ENCODE measurements at regions not wholly inside any gene's neighbourhood (a gene's known extent, or its start where the extent isn't known, plus 50 kb on each side); places are given as distances from the start of the nearest gene placed in this dataset.
"Not testable (repeated sequence)": the region's sequence is repeated elsewhere in the genome, so short reads cannot be mapped to it uniquely, and the experiment has no call there.

- Mint-ChIP-seq H3K4me1 (ENCODE audit: low read depth) (peaks cover 6% of the 10 kb centered on the region), H3K9me3 (no peaks in the 10 kb centered on the region), H3K4me3 (no peak overlapping the region), H3K36me3 (ENCODE audit: low read depth) (no peaks in the 10 kb centered on the region), H3K27me3 (no peaks in the 10 kb centered on the region), H3K27ac (no peak overlapping the region)
- no peak overlapping the region for H3K4me3 ChIP-seq (ENCODE audit: low read length)
- TF ChIP-seq, protein P1, sequence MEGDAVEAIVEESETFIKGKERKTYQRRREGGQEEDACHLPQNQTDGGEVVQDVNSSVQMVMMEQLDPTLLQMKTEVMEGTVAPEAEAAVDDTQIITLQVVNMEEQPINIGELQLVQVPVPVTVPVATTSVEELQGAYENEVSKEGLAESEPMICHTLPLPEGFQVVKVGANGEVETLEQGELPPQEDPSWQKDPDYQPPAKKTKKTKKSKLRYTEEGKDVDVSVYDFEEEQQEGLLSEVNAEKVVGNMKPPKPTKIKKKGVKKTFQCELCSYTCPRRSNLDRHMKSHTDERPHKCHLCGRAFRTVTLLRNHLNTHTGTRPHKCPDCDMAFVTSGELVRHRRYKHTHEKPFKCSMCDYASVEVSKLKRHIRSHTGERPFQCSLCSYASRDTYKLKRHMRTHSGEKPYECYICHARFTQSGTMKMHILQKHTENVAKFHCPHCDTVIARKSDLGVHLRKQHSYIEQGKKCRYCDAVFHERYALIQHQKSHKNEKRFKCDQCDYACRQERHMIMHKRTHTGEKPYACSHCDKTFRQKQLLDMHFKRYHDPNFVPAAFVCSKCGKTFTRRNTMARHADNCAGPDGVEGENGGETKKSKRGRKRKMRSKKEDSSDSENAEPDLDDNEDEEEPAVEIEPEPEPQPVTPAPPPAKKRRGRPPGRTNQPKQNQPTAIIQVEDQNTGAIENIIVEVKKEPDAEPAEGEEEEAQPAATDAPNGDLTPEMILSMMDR (IDR thresholded peaks at IDR 0.05): no peak
- intact Hi-C loops (cut with DNase I, micrococcal nuclease): no loop called here
- POLR2A ChIA-PET: no interaction called here
- no peak for ATAC-seq (ENCODE audit: poor library complexity)
- no peaks in the 10 kb centered on the region for H3K4me1 ChIP-seq (ENCODE audit: insufficient read depth, low read length)
- H3K27me3 ChIP-seq (ENCODE audit: control insufficient read depth in 1 of 2, insufficient read depth in 2 of 2, low read length in 2 of 2): no peaks in the 10 kb centered on the region
- H3K36me3 ChIP-seq (ENCODE audit: insufficient read depth, low read length): no peaks in the 10 kb centered on the region
- DNase-seq: no peak
- CTCF ChIA-PET: no interaction called here
- no peak overlapping the region for H3K27ac ChIP-seq (ENCODE audit: low read depth in 1 of 2, low read length in 2 of 2)
- H3K9me3 ChIP-seq (ENCODE audit: control insufficient read depth in 1 of 2, insufficient read depth in 1 of 2, low read length in 2 of 2): no peaks in the 10 kb centered on the region
These were observed 339.4 kb downstream of the BCL11A start for GRCh38 chr2:60213865-60214625.

DNA sequence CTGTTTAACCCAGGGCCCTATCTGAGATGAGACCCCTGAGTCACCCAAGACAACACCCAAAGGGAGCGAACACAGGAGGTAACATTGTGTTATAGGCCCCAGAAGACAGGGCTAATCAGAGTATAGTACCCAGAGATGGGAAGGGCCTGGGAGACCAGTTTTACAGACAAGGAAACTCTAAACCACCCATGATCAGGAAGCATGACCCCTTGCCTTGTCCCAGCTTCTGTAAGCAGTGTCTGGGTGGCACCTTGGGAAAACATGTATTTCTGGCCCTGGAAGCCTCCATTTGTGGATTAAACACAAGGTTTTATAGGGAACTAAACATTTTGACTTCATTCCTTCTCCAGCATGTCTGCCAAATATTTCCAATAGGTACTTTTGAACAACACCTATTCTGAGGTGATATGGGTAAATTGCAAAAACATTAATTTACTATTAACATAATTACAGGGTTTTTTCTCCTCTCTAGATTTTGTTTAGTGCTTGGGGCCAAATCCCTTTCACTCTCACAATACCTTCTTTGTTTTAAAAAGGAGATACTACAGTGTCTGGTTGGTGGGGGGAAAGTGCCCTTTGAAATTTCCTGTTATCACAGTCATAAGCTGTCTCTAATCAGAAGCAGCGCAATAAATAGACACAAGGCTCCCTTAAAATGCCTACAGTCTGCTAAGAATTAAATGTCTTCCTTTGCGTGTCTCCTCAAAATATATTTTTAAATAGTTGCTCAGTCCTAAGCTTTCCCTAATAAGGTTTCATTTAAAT lies 341.1 kb downstream of the BCL11A start:
- peaks cover 6% of the 10 kb centered on the region for H3K4me1 Mint-ChIP-seq (ENCODE audit: low read depth)
- TF ChIP-seq, protein P1 (IDR thresholded peaks at IDR 0.05): no peak
- POLR2A ChIA-PET: no interaction called here
- Histone ChIP-seq H3K4me3 (ENCODE audit: low read length) (no peak overlapping the region), H3K36me3 (ENCODE audit: insufficient read depth, low read length) (no peaks in the 10 kb centered on the region), H3K27ac (ENCODE audit: low read depth in 1 of 2, low read length in 2 of 2) (no peak overlapping the region), H3K9me3 (ENCODE audit: control insufficient read depth in 1 of 2, insufficient read depth in 1 of 2, low read length in 2 of 2) (no peaks in the 10 kb centered on the region), H3K4me1 (ENCODE audit: insufficient read depth, low read length) (no peaks in the 10 kb centered on the region), H3K27me3 (ENCODE audit: control insufficient read depth in 1 of 2, insufficient read depth in 2 of 2, low read length in 2 of 2) (no peaks in the 10 kb centered on the region)
- H3K4me3 Mint-ChIP-seq: no peak overlapping the region
- no peaks in the 10 kb centered on the region for H3K36me3 Mint-ChIP-seq (ENCODE audit: low read depth)
- H3K27me3 Mint-ChIP-seq: no peaks in the 10 kb centered on the region
- H3K9me3 Mint-ChIP-seq: no peaks in the 10 kb centered on the region
- intact Hi-C loops (cut with DNase I, micrococcal nuclease): no loop called here
- CTCF ChIA-PET: no interaction called here
- ATAC-seq (ENCODE audit: poor library complexity) (no peak), DNase-seq (no peak)
- no peak overlapping the region for H3K27ac Mint-ChIP-seq

- H3K27ac Mint-ChIP-seq; H3K9me3 Mint-ChIP-seq; H3K27me3 ChIP-seq (ENCODE audit: control insufficient read depth in 1 of 2, insufficient read depth in 2 of 2, low read length in 2 of 2); POLR2A ChIA-PET; intact Hi-C loops (cut with DNase I, micrococcal nuclease); ATAC-seq (ENCODE audit: poor library complexity); CTCF ChIA-PET; H3K9me3 ChIP-seq (ENCODE audit: control insufficient read depth in 1 of 2, insufficient read depth in 1 of 2, low read length in 2 of 2); H3K36me3 ChIP-seq (ENCODE audit: insufficient read depth, low read length); H3K36me3 Mint-ChIP-seq (ENCODE audit: low read depth); H3K4me3 ChIP-seq (ENCODE audit: low read length); DNase-seq; H3K27ac ChIP-seq (ENCODE audit: low read depth in 1 of 2, low read length in 2 of 2); H3K4me1 ChIP-seq (ENCODE audit: insufficient read depth, low read length); H3K4me3 Mint-ChIP-seq; H3K27me3 Mint-ChIP-seq; H3K4me1 Mint-ChIP-seq (ENCODE audit: low read depth): not testable (repeated sequence)
These were observed 364.4 kb downstream of the BCL11A start for GRCh38 chr2:60189006-60189405.

All from CD4-positive, alpha-beta T cell (primary cell).